ENCODE measurements at regions not wholly inside any gene's neighbourhood (a gene's known extent, or its start where the extent isn't known, plus 50 kb on each side); places are given as distances from the start of the nearest gene placed in this dataset.

DNA sequence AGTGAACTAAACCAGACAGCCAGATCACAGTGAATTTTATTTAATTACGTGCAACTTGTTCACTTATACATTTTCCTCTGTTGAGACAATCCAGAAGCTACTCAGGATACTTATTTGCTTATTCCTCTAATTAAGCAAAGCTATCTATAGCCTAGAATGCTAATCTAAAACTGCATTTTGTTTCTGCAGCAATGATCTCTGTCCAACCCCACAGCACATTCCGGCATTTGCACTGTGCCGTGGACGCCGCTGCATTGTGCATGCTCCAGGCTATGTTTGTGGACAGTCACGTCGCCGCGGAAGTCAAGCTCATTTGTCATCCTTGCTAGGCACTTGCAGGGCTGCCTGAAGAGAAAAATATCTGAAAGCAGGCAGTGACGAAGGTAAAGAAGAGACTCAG lies 406.9 kb downstream of the RFC3 start:
- intact Hi-C loops (cut with micrococcal nuclease), result no loop called here

DNA sequence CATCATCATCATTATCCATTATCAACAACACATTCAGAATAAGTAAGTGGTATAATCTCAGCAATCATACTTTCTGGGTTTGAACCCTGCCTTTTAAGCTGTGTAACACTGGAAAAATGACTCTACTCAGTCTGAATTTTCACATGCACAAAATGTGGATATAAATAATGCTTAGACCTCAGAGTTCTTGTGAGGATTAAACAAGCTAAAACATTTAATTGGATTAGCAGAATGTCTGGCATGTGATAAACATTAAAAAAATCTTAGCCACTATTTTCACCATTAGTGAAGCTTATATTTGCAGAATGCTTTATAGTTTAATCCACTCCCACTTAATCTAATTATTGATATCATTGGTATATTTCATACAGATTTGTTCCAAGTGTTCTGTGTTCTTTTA lies 412.3 kb downstream of the RFC3 start:
- intact Hi-C loops (cut with micrococcal nuclease), result no loop called here

GRCh38 chr13:34241332-34241731 lies 423.4 kb downstream of the RFC3 start:
- intact Hi-C loops (cut with micrococcal nuclease), result no loop called here

- intact Hi-C loops (cut with micrococcal nuclease), result no loop called here
These were observed 425.5 kb downstream of the RFC3 start for GRCh38 chr13:34243403-34243802.

DNA sequence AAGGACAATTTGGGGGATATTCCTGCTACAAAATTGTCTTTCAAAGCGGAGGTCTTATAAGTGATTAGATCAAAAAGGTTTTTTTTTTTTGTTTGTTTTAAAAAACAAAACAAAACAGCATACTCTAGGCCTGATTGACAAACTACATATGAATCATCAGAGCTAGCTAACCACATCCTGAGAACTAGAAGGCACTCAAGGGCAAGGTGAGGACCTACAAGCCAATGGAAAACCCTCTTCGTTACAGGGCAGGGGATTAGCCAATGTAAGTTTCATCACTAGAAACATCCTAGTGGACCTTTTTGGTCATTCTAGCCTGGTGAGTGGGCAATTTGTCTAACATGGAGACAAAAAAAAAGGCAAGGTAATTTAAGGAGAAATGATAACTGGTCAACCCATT lies 428.6 kb downstream of the RFC3 start:
- intact Hi-C loops (cut with micrococcal nuclease), result no loop called here

- intact Hi-C loops (cut with micrococcal nuclease), result no loop called here
These were observed 429.6 kb downstream of the RFC3 start for GRCh38 chr13:34247596-34247995.

- intact Hi-C loops (cut with micrococcal nuclease), result no loop called here
These were observed 431.6 kb downstream of the RFC3 start for GRCh38 chr13:34249546-34250039.

DNA sequence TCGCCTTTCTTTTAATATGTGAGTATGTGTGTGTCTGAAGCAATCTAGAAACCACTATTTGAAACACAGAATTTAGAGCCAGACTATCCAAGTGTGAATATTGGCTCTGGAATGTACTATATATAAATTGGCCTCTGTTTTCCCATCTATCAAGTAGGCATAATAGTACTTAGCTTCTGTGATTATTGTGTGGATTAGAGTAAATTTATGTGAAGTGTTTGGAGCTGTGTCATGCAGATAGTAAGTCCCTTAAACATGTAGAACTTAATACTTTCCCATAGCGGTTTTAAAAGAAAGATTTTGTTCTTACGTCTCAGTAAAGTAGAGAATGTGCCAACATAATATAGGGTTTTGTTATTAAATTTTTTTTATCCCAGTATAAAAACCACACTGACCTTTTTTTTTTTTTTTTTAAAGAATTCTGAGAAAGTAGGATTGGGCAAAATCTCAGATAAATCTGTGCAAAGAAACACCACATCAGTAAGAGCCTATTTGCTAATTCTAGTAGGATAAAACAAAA lies 432.3 kb downstream of the RFC3 start:
- intact Hi-C loops (cut with micrococcal nuclease), result no loop called here

- intact Hi-C loops (cut with micrococcal nuclease), result no loop called here
These were observed 436.4 kb downstream of the RFC3 start for GRCh38 chr13:34254366-34254765.

GRCh38 chr13:34255711-34256110 lies 437.8 kb downstream of the RFC3 start:
- intact Hi-C loops (cut with micrococcal nuclease), result no loop called here

DNA sequence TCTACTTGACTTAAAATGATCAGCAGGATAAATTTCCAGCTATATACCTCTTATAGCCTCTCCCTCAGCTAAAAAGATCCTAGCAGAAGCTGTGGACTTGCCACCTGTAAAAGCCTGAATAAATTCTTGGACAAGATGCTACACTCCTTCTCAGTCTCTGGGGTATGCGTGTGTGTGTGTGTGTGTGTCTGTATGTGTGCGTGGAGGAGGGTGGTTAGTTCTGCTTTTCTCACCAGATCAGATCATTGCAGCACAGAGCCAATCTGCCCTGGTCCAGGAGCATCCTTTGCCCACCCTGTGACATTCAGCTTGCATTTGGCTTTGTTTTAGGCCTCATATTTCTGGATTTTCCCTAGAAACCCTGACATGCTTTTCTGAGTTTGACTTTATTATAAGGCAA lies 438.3 kb downstream of the RFC3 start:
- intact Hi-C loops (cut with micrococcal nuclease), result no loop called here

GRCh38 chr13:34257966-34258365 lies 440.0 kb downstream of the RFC3 start:
- intact Hi-C loops (cut with micrococcal nuclease), result no loop called here

DNA sequence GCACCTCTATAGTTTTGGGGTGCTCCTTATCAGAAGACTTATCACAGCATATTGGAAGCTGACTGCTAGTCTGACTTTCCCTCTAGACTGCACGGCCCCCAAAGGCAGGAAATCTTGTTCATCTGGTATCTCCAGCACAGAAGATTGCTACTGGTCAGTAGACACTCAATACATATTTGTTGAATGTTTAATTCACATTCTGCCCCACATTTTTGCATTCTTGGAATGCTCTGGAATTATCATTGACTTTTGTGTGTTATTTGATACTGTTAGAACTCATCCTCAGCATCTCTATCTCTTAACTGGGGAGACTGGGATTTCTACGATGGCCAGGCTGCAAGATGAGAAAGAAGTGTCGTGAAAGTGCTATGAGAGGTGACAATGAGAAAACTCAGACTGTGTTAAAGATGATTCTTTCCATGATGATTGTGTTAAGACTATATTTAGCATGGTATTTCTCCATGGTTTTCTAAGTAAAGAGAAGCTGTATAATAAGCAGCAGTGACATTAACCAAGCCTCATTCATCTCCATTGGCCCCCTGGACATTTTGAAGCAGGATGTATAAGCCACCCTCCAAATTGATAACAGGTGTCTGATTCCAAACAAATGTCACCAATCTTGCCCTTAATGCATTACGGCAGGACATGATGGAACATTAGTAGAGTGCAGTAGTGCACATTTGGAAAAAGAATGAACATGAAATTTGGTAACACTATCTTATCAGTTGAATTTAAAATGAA lies 440.9 kb downstream of the RFC3 start:
- intact Hi-C loops (cut with micrococcal nuclease), result no loop called here

GRCh38 chr13:34263681-34264080 lies 445.7 kb downstream of the RFC3 start:
- intact Hi-C loops (cut with micrococcal nuclease), result no loop called here

DNA sequence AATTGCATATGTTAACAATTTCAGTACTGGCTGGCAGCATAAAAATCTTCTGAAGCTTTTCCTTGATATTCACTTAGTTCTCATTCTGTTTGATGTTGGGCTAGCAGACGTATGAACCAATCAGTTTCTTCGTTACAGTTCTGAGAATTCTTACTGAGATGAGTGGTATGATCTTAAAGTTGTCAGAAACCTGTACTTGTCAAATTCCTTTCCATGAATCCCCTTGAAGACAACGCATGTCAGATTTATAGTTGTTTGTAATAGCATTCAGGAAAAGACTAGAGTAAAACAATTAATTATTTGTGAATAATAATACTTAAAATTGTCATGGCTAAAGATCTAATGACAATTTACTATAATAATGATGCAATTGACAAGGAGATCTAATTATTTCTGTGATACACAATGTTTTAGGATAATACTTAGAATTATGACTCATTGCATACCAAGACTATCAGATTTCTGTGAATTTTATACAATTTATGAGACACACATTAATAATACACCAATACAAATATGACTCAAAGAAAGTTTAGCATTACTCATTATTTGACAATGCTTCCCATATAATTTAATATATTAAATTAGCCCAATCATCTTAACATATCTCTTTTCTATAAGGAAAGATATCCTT lies 447.2 kb downstream of the RFC3 start:
- intact Hi-C loops (cut with micrococcal nuclease), result no loop called here

GRCh38 chr13:34276764-34277163 lies 458.8 kb downstream of the RFC3 start:
- intact Hi-C loops (cut with micrococcal nuclease), result no loop called here

- intact Hi-C loops (cut with micrococcal nuclease), result no loop called here
These were observed 460.0 kb downstream of the RFC3 start for GRCh38 chr13:34277936-34278335.

DNA sequence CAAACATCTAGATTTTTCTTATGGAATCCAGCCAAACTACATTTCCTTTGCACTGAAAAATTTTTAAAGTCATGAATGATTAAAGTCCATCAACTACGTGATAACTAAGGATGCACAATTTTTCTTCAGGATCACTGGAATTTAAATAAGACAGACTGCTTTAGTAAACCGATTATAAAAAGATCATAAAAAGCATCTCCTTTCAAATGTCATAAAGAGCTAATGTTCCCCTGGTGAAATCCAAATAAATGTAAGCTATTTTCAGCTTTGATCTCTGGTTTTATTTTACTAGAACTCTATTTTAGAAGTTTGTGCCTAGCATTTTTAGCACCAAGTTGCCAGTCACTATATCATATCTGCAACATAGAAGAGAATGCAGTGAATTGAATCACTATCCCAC lies 460.8 kb downstream of the RFC3 start:
- intact Hi-C loops (cut with micrococcal nuclease), result no loop called here

GRCh38 chr13:34290661-34291060 lies 472.7 kb downstream of the RFC3 start:
- intact Hi-C loops (cut with micrococcal nuclease), result no loop called here

DNA sequence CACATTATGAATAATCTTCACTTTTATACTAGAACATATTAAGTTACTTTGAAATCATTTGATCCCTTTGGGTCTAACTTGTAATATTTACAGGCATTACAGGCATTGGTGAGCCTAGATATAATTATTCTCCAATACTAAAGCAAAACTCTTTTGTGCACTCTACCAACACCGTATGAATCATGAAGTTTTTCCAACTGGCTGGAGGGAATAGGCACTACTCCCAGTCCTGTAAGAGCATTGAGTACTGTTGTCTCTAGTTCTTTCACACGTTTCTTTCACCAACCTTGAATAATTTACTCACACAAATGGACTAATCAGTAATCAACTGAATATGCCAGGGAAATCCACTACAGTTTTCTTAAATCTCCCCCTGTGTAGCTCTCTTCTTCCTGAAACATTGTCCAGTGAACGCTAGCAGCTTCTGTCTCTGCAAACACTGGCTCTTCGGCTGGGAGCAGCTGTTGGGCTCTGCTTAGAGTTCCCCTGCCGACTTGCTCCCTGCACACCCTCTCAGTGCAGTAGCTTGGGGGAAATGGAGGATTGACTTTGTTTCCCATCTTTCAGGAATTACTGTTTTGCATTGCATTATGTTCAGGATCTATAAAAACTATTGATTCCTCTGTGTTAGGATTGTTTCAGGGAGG lies 476.7 kb downstream of the RFC3 start:
- intact Hi-C loops (cut with micrococcal nuclease), result no loop called here

DNA sequence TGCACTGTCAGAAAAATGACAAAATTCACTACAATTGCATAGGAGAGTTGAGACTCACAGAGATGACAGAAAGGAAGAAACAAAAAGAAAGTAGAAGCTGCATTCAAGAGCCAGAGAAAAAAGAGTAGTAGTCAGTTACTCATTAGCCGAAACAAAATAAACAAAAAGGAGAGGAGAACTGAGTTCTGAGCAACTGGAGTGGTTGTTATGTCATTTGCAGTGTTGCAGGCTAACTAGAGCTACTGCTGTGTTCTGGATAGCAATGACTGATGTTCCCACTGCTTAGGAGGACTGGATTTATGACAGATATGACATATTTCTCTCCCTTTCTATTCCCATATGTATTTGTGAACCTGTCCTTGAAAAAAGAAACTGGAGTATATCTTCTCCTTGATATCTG lies 482.6 kb downstream of the RFC3 start:
- intact Hi-C loops (cut with micrococcal nuclease), result no loop called here

GRCh38 chr13:34302596-34302995 lies 484.6 kb downstream of the RFC3 start:
- intact Hi-C loops (cut with micrococcal nuclease), result no loop called here

Data from T-helper 1 cell treated with Interleukin-12 subunit alpha and Interleukin-12 subunit beta and Interleukin-4 antibody, amounts not matched to agents 30 ng/mL and 1 ng/mL, for 36 hours (primary cell).